ENCODE measurements at regions not wholly inside any gene's neighbourhood (a gene's known extent, or its start where the extent isn't known, plus 50 kb on each side); places are given as distances from the start of the nearest gene placed in this dataset.

GRCh38 chr13:109611912-109612691 lies 174.3 kb downstream of the IRS2 start:
- Histone ChIP-seq H3K4me1 (no peaks in the 10 kb centered on the region), H3K27ac (no peak overlapping the region), H3K4me3 (no peak overlapping the region), H3K9me3 (no peaks in the 10 kb centered on the region), H3K27me3 (no peaks in the 10 kb centered on the region), H3K36me3 (no peaks in the 10 kb centered on the region)
- DNase-seq, result no peak
- intact Hi-C loops (cut with DNase I; ENCODE audit: low total_unique reads), result no loop called here
- TF ChIP-seq POLR2A (IDR thresholded peaks at IDR 0.05) (no peak), CTCF (IDR thresholded peaks at IDR 0.05) (no peak)

- no peak for DNase-seq
- Histone ChIP-seq H3K27me3 (no peaks in the 10 kb centered on the region), H3K4me1 (no peaks in the 10 kb centered on the region), H3K36me3 (no peaks in the 10 kb centered on the region), H3K27ac (no peak overlapping the region), H3K9me3 (no peaks in the 10 kb centered on the region), H3K4me3 (no peak overlapping the region)
- no peak for TF ChIP-seq POLR2A (IDR thresholded peaks at IDR 0.05)
- TF ChIP-seq CTCF (IDR thresholded peaks at IDR 0.05), result no peak
- intact Hi-C loops (cut with DNase I; ENCODE audit: low total_unique reads), result no loop called here
Measured at GRCh38 chr13:109610517-109610916, 175.9 kb downstream of the IRS2 start.

GRCh38 chr13:109608503-109608902 lies 177.9 kb downstream of the IRS2 start:
- no peaks in the 10 kb centered on the region for H3K4me1 ChIP-seq
- no peaks in the 10 kb centered on the region for H3K9me3 ChIP-seq
- no peak overlapping the region for H3K4me3 ChIP-seq
- no peaks in the 10 kb centered on the region for H3K36me3 ChIP-seq
- TF ChIP-seq CTCF (IDR thresholded peaks at IDR 0.05) (no peak), POLR2A (IDR thresholded peaks at IDR 0.05) (no peak)
- no peak overlapping the region for H3K27ac ChIP-seq
- H3K27me3 ChIP-seq, result no peaks in the 10 kb centered on the region
- no peak for DNase-seq
- intact Hi-C loops (cut with DNase I; ENCODE audit: low total_unique reads), result no loop called here

- Histone ChIP-seq H3K9me3 (no peaks in the 10 kb centered on the region), H3K36me3 (no peaks in the 10 kb centered on the region), H3K27me3 (no peaks in the 10 kb centered on the region), H3K4me3 (no peak overlapping the region), H3K4me1 (no peaks in the 10 kb centered on the region), H3K27ac (no peak overlapping the region)
- TF ChIP-seq CTCF (IDR thresholded peaks at IDR 0.05) (no peak), POLR2A (IDR thresholded peaks at IDR 0.05) (no peak)
- DNase-seq, result no peak
- intact Hi-C loops (cut with DNase I; ENCODE audit: low total_unique reads), result no loop called here
Measured at GRCh38 chr13:109608059-109608458, 178.3 kb downstream of the IRS2 start.

- intact Hi-C loops (cut with DNase I; ENCODE audit: low total_unique reads), result no loop called here
- Histone ChIP-seq H3K27ac (no peak overlapping the region), H3K27me3 (no peaks in the 10 kb centered on the region), H3K4me1 (no peaks in the 10 kb centered on the region), H3K4me3 (no peak overlapping the region), H3K9me3 (no peaks in the 10 kb centered on the region), H3K36me3 (no peaks in the 10 kb centered on the region)
- TF ChIP-seq CTCF (IDR thresholded peaks at IDR 0.05), result no peak
- TF ChIP-seq POLR2A (IDR thresholded peaks at IDR 0.05), result no peak
- no peak for DNase-seq
Measured at GRCh38 chr13:109606520-109606919, 179.9 kb downstream of the IRS2 start.
